ENCODE measurements at regions not wholly inside any gene's neighbourhood (a gene's known extent, or its start where the extent isn't known, plus 50 kb on each side); places are given as distances from the start of the nearest gene placed in this dataset.
A peak's percentile ranks its signal among the peaks of the same experiment; 100 is the strongest.
"Not testable (repeated sequence)": the region's sequence is repeated elsewhere in the genome, so short reads cannot be mapped to it uniquely, and the experiment has no call there.

DNA sequence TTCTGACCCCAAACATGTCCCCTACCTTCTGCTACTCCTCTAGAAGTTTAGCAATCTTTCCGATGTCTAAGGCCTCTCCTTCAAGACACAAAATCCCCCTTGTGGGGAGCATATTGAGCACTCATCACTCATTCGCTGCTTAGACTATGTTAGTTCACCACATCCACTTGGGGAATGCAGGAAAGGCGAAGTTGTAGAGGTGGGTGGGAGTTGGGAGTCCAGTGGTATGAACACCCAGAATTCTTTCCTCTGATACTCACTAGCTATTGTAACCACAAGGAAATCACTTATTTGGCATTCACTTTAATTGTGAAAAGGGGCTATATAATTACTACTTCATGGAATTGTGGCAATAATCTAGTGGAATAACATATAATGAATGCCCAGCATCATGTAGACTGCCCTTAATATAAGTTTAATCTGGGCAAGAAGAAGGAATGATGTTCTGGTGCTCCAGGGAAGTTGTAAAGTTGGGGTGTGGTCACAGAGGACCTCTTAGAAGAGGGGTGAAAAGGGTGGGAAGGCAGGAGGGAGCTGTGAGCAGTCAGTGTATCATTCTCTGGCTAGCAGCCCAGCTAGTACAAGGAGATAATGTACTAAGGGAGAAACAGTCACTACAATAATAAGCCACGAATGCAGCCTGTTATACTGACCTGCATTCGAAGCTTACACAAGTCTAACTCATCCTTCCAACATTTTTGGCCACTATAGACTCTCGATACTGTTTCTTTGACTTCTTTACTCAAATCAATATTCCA, 468.2 kb upstream of the DIPK2B start:
- DNase-seq = no peak

GRCh38 chrX:45667666-45668065, 467.0 kb upstream of the DIPK2B start:
- no peak for DNase-seq

DNA sequence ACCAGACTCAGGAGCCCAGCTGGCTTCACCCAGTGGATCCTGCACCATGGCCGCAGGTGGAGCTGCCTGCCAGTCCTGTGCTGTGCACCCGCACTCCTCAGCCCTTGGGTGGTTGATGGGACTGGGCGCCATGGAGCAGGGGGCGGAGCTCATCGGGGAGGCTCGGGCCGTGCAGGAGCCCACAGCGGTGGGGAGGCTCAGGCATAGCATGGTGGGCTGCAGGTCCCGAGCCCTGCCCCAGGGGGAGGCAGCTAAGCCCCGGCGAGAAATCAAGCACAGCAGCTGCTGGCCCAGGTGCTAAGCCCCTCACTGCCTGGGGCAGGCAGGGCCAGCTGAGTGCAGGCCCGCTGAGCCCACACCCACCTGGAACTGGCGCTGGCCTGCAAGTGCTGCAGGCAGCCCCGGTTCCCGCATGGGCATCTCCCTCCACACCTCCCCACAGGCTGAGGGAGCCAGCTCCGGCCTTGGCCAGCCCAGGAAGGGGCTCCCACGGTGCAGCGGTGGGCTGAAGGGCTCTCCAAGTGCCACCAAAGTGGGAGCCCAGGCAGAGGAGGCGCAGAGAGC, 464.1 kb upstream of the DIPK2B start:
- no peak for DNase-seq

DNA sequence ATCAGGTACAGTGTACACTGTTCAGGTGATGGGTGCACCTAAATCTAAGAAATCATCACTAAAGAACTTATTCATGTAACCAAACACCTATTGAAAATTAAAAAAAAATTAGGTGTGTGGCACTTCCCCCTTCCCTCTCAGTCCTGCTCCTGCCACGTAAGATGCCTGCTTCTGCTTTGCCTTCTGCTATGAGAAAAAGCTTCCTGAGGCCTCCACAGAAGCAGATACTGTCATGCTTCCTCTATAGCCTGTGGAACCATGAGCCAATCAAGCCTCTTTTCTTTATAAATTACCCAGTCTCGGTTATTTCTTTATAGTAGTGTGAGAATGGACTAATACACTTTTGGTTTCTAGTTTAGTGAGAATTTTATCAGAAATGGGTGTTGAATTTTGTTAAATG, 459.8 kb upstream of the DIPK2B start:
- DNase-seq = no peak

- DNase-seq = no peak
These were observed 432.7 kb upstream of the DIPK2B start for GRCh38 chrX:45633419-45633818.

GRCh38 chrX:45632506-45632905, 431.8 kb upstream of the DIPK2B start:
- DNase-seq = no peak

- no peak for DNase-seq
These were observed 429.4 kb upstream of the DIPK2B start for GRCh38 chrX:45630078-45630477.

DNA sequence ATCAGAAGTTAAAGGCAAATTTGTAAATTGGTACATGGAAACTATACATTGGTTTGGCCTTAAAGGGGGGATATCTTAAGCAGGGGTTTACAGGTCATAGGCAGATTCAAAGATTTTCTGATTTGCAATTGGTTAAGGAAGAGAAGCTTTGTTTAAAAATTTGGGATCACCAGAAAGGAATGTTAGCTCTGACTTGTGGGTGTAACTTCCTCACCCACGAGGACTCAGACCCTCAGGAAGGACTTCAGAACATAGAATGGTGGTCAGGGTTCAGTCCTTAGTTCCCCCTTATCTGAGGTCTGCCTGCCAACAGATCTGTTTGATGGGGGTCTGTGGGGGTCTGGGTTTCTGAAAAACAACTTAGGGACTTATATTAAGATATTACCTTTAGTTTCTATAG, 427.4 kb upstream of the DIPK2B start:
- DNase-seq = no peak

GRCh38 chrX:45623266-45623665, 422.6 kb upstream of the DIPK2B start:
- DNase-seq = peak; percentile 21

DNA sequence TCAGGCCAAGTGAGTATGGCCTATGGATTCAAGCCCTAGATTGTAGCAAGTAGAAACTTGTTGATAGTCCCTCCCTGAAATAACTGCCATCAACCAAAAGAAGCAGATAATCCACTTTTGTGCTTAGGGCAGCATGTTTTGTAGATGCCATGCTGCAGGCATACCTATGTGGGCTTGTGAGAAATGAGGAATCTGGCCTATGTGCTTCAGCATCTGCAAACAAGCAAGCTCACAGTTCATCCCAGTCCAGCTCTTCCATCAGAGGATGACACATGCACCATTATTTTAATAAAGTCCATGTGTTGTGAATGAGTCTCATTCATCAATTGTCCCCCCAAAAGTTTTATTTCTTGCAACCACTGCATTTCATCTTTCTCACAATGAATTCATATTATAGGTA, 421.9 kb upstream of the DIPK2B start:
- DNase-seq = no peak

DNA sequence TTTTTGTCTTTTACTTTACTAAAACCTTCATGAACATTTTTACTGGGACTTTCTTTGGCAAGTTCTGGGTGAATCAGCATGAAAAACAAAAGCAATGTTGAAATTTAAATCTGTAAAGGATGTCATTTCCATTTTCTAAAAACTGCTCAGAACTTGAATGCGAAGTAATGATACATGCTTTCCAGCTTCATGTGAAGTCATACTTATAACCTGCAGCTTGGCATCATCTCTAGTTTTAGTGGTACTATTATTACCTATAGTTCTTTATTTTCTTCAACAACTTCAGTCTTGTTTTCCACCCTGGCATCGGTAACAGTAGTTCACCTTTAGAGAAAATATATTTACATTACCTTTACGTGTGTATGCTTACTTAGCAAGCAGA, 421.4 kb upstream of the DIPK2B start:
- no peak for DNase-seq

DNA sequence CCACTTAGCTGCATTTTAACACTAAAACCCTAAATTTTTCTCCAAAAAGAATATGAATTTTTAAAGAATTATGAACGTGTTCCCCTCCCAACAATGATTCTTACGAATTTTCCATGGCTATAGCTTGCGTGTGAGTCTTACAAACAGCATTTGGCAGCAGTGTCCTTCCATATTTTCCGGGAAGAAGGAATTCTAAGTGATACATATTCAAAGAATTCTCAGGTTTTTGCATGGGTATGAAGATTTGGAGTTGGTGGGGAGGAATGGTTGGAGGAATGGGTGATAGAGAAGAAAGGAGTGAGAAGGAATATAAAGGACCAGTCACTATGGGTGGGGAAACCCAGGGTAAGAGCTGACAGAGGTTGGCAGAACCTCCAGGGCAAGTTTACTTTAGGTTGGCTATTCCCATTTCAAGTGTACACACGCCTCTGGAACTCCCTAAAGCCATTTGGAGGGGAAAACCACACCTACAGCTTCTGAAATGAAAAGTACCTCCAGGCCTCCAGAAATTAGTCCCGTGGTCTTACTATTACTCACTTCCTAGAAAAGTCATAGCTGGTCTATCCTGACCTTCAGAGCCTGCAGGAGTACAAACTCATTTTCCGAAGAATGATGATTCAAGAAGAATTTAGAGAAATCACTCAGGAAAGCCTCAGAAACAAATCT, 420.8 kb upstream of the DIPK2B start:
- DNase-seq = no peak

GRCh38 chrX:45619290-45619689, 418.6 kb upstream of the DIPK2B start:
- DNase-seq = no peak

DNA sequence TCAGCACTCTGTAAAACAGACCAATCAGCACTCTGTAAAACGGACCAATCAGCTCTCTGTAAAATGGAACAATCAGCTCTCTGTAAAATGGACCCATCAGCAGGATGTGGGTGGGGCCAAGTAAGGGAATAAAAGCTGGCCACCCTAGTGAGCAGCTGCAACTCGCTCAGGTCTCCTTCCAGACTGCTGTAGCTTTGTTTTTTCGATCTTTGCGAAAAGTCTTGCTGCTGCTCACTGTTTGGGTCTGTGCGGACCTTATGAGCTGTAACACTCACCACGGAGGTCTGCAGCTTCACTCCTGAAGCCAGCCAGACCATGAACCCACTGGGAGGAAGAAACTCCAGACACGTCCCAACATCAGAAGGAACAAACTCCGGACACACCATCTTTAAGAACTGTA, 414.9 kb upstream of the DIPK2B start:
- not testable (repeated sequence) for DNase-seq

- DNase-seq = no peak
These were observed 414.2 kb upstream of the DIPK2B start for GRCh38 chrX:45614853-45615252.

DNA sequence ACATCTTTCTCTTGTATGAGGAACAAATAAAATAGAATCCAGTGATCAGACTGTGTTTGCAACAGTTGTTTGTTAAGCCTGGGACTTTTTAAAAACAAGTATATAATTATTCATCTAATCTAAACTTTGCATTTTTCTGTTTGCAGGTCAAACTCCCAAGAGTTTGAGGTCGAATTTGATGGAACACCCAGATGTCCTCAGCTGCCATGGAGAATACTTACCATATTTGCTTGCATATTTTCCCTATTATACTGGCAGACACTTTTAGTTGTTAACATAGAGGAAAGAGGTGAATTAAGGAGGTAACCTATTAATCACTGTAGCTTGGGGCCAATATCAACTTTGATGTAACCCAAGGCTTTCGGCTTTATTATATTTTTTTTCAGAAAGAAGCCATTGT, 401.5 kb upstream of the DIPK2B start:
- no peak for DNase-seq

GRCh38 chrX:45601052-45601451, 400.4 kb upstream of the DIPK2B start:
- no peak for DNase-seq

- DNase-seq = no peak
These were observed 398.2 kb upstream of the DIPK2B start for GRCh38 chrX:45598861-45599260.

DNA sequence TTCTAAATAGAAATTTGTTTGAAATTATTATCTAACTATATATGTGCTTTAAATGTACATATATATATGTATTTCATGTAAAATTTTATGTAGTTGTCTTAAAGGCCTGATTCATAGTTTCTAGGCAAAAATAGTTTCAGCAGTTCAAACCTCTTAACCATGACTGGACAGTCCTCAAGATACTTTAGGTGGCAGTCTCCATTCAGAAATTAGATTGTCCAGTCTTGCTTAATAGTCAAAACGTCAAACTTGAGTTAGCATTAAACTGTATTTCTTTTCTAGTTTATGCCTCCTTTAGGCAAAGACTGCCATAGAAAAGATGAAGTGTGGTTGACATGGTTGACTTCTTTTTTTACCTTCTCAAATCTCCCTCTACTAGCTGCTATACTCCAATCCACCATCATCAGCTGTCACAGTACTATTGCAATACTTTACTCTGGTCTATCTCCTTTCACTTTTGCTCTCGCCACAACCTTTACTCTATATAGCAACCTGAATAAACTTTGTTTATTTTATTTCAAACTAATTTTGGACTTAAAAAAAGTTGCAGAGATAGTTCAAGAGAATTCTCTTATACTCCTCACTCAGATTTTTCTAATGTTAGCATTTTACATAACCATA, 395.6 kb upstream of the DIPK2B start:
- DNase-seq = no peak

DNA sequence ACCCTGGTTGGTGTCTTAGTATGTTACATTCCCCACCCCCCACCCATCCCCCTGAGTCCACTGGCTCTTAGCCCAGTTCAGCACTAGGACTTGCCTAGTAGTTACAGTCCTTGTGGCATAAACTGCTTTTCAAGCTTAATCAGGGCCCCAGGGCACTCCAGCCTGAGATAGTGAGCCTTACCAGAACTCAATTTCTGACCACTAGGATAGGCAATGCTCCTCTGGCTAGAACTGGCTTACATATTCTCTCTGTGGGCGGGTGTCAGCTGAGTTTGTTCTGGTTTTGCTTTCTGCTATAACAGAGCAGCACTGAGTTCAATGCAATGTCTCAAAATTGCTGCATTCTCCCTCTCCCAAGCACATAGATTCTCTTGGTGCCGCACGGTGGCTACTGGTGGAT, 391.4 kb upstream of the DIPK2B start:
- no peak for DNase-seq

GRCh38 chrX:45591650-45592049, 391.0 kb upstream of the DIPK2B start:
- no peak for DNase-seq

- no peak for DNase-seq
These were observed 384.0 kb upstream of the DIPK2B start for GRCh38 chrX:45584717-45585116.

DNA sequence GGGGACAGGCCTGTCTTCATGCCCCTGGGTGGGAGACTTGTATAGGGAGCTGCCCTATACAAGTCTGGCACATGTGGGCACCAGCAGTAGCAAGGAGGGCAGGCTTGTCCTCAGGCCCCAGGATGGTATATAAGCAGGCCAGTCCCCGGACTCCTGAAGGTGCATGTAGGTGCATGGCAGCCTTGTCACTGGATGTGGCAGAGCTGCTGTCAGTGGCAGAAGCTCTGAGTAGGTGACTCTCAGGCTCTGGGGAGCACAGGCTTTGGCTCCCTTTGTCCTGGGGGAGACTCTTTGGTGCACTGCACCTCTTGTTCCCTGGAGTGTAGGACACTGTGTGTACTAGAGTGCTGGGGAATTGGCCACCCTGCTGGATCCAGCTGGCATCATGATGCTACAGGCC, 376.7 kb upstream of the DIPK2B start:
- no peak for DNase-seq

Data from left kidney (tissue), 1 donor.